Activated CD4-positive, alpha-beta T cell treated with anti-CD3 and anti-CD28 coated beads, Interleukin-2, amount 50 U/mL, for 24 hours (primary cell): ENCODE measurements at regions not wholly inside any gene's neighbourhood (a gene's known extent, or its start where the extent isn't known, plus 50 kb on each side); places are given as distances from the start of the nearest gene placed in this dataset.

ENCODE experiments used
- DNase-seq, 2 donors: peaks; one replicate each; pipeline ENCODE4 v3.0.0-alpha.2; 2020; ENCODE audit warnings: low read depth in 1 of 2, low spot score in 1 of 2

DNA sequence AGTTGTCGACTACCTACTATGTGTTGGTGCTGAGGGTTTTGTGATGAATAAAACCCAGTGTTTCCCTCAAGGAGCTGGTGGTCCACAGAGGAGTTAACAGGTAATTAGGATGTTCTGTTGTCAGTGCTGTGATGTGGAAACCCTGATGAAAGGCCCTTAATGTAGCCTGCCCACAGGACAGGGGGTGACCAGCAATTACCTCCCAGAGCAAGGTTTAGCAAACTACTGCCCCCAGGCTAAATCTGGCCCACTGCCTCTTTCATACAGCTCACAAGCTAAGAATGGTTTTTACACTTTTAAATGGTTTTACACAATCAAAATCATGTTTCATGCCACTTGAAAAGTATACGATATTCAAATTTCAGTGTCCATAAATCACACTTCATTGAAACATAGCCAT is 536.2 kb downstream of the MIAT start:
- no peak for DNase-seq

DNA sequence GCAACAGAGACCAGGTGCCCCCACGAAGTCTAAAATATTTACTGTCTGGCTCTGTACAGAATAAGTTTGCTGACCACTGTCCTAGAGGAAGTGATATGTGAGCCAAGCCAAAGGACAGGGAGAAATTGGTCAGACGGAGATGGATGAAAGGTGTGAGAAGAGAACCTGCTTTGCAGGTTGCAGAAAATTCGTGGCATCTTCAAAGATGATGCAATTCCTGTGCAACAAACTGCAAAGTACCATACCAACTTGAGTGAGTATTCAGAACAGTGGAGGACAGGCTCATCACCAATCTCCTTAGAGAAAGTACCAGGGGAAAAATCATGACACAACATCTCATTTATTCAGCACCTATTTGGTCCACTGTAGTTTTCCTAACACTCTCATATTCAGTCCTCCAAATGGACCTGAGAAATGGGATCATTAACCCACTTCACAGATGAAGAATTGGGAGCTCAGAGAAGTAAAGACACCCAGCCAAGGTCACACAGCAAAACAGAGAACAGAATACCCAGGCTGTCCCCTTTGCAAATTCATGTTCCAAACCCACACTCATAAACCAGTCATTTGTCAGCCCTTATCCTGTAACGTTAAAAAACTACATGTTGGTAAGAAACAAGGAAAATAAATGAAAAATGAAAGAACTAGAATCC is 536.8 kb downstream of the MIAT start:
- no peak for DNase-seq

DNA sequence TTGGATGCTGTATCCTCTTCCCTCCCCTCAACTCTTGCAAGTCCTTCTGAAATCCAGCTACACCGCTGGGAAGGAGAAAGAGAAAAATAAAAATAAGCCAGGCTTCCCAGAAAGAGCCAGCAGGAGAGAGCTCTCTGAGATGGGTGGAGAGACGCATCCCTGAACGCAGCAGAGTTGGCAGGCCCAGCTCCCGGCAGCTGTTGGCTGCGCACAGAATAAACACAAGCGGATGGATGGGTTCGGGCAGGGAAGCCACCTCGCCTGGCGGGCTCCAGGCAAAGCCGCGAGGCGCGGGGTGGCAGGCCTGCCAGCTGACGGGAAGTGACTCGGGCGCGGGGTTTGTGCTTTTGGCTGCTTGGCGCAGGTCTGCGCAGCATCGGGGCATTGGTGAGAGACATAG is 537.7 kb downstream of the MIAT start:
- no peak for DNase-seq

DNA sequence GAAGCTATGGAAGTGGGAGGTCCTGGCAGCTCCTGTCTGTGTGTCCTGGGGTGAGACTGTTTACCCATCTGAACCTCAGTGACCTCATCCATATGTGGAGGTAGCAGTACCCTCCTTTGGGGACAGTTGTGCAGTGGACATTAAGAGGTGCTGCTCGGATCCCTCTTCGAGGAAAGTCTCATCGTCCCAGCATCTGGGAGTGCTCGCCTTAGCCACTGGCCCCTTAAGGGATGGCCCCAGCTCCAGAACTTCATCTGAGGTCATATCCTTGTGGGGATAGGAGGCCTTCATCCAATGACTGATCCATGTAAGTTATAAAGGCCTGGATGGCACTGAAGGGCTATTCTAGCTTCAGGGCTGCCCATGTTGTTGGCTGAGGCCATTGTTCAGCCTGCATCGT is 538.1 kb downstream of the MIAT start:
- no peak for DNase-seq

DNA sequence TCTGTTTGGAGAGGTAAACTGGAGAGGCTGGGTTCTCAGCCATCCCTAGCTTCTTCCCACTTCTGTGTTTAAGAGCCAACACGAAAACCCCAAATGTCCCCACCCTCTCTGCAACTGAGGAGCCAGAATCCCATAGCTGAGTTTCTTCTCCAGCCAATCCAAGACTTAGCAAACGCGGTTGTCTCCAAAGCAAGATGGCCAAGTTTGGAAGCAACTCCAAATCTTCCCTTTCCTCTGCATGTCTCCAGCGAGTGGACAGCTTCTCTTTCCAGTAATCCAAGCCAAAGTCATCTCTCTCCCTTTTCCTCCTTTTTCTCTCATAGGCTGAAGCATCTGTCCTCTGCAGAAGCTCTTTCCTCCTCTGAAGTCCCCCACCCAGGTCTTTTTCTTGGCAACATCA is 539.2 kb downstream of the MIAT start:
- no peak for DNase-seq

DNA sequence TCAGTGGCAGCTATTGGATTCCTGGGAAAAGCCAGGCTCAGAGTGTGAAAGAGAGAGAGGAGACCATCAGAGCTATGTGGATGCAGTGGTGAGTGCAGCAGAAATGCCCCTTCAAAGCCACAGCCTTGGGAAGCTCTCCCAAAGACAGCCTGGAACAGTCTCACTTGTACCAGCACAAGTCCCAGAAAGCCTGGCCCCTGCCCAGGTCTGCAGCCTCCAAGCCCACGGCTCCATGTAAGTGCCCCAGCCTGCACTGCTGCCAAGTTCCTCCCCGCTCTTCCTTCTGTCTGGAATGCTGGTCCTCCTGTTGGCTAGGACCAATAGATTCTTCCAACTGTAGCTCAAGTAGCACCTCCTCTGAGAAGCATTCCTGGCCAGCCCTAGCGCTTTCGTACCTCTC is 539.7 kb downstream of the MIAT start:
- no peak for DNase-seq

DNA sequence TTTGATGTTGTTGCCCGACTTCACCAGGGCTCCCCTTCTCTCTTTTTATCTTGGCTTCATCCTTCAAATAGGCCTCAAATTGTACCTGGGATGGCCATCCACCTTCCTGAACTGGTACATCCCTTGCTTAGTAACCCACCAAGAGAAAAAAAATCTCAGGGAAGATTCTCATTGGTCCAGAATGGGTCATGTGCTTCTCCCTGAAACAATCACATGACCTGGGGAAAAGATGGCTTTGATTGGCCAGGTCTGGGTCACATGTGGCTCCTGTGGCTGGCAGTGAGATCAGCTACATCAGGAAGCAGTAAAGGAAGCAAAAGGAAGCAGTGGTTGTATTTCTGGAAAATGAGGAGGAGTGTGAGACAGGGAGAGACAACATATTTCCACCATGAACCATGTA is 540.2 kb downstream of the MIAT start:
- no peak for DNase-seq

DNA sequence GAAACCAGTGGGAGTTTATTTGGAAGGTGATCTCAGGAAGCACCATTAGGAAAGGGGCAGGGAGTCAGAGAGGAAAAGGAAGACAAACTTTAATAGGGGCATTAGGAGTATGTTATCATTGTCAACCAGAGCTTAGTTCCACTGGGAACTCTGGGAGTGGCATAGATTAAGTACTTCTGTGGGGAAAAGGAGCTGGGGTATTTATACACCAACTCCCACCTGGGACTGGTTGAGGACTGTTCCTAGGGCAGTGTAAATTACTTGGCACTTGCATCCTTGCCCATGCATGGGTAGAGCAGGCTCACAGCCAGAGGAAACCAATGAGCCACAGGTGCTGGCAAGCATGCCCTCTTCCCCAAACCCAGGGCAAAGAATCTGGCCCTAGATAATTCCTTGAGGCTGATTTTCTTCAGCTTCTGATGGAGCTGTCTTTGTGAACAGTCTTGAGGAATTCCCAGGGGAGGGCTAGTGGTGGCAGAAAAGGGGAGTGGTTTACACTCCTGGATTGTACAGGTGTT is 541.2 kb downstream of the MIAT start:
- DNase-seq = no peak

DNA sequence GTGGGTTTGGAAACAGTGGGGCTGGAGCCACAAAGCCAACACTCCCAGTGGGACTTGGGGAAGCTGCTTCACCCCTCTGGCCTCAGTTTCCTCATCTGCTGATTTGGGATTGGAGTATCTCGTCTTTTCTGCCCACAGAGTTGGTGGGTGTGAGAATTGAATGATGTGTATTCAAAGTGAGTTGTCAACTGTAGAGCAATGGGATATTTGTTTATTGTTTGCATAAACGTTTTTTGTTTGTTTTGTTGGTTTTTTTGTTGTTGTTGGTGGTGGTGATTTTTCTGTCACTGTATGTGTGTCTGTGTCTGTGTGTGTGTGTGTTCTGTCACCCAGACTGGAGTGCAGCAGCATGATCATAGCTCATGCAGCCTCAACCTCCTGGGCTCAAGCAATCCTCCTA is 542.0 kb downstream of the MIAT start:
- DNase-seq = no peak

DNA sequence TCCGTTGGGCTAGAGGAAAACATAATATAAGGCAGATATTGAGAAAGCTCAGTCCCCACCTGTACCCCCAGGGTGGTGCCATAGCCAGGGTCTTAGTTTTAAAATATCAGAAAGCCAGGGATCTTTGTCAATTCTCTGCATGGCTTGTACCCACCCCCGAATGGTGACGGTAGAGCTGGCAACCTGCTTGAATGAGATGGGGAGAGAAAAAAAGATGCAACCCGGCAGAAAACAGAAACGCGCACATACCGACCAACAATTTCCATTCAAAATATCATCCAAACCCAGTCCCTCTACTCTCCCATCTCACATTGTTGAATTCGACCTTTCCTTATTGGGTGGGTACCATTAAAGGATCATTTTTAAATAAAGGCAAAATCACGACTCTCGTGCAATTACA is 543.9 kb downstream of the MIAT start:
- DNase-seq = no peak

DNA sequence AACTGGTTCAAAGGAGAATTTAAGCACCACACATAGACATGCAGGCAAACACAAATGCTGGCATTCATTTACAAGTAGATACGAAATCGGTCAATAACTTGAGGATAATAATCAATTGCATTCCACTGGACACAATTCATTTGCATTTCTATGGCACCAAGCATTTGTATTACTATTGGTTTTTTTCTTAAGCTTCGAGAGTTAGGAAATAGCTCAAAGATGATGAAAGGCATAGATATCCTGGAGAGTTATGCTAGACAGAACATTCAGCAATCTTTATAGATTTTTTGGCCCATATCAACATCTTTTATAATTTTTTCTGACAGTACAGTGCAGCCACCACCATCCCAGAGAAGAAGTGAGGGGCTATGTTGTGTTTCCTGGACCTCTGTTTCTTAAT is 544.4 kb downstream of the MIAT start:
- no peak for DNase-seq

DNA sequence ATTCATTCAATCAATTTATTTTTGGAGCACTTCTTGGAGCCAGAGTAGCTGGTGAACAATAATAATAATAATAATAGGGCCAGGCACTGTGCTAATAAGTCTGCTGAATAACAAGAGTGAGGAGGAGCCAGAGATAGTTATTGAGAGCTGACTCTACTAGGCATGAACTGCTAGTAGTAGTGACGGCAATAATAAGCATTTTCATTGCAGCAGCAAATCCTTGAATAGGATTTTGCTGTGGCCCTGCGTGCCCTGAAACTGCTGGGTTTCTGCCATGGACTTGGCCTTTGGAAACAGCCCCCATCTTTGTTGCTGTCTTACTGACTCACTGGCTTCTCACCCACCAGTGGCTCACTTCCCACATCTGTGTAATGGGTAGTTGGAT is 545.9 kb downstream of the MIAT start:
- no peak for DNase-seq

DNA sequence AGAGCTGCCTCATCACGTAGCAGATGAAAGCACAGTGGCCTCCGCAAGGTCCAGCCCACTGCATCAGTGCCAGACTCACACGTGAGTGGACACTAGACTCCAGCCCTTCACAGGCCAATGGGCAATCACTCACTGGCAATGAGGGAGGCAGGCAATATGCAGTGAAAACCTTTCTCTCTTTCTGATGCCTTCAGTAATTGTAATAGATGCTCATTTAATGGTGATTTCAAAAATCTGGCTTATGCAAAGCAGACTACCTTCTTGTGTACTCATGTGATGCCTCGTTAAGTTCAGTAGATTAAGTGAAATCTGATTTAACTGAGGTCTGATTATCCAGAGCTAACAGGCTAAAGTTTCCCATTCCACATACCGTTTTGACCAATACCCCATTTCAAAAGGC is 546.9 kb downstream of the MIAT start:
- DNase-seq = no peak

DNA sequence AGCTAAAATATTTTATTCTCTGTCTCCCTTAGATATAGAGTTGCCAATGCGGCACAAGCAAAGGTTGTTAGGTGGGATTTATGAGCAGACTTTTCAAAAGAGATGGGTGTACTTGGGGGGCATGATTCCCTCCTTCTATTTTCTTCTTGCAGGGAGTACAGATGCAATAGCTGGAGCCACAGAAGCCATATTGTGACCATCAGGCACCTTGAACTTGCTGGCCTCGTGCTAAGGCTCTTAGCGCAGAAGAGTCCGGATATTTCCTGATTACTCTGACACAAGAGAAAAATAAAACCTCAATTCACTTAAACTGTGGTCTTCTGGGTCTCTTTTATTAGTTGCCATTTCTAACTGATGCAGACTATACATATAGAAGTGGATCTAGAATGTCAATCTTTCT is 547.4 kb downstream of the MIAT start:
- no peak for DNase-seq

DNA sequence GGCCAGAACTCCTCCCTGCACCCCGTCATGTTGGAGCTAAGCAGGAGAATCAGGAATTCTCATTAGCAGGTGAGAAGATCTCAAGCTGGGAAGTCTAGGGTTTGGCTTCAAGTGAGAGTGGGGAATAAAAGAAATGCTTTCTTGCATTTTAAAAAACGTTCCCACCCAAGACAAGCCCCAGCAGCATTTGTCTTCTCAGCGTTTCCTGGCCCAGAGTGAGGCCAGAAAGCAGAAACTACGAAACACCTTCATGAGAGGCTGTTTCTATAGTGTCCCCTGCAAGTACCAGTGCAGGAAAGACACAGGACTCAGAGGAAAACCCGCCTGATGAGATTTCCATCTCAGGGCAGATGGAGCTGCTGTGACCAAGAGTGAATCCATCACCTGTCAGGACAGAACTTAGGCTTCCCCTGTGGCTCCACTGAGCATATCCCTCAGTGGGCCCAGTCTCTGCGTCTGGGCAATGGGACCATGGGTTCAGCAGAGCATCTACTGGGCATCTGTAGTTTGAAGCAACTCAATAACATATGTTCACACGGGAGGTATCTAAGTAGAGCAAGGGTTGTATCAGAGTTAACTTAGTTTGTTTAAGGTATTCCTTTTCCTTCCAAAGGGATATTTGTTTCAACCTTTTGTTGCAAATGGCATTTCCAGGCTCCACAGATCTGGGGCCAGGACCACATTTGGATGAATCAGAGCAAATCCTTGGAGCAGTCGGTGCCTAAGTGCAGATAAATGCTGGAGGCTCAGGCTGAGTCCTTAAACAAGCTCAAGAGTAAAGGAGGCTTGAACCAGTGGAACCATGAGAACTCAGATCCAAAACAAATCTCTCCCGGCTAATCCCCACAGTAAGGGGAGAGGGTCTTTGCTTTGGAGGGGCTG is 548.3 kb downstream of the MIAT start:
- DNase-seq = no peak

DNA sequence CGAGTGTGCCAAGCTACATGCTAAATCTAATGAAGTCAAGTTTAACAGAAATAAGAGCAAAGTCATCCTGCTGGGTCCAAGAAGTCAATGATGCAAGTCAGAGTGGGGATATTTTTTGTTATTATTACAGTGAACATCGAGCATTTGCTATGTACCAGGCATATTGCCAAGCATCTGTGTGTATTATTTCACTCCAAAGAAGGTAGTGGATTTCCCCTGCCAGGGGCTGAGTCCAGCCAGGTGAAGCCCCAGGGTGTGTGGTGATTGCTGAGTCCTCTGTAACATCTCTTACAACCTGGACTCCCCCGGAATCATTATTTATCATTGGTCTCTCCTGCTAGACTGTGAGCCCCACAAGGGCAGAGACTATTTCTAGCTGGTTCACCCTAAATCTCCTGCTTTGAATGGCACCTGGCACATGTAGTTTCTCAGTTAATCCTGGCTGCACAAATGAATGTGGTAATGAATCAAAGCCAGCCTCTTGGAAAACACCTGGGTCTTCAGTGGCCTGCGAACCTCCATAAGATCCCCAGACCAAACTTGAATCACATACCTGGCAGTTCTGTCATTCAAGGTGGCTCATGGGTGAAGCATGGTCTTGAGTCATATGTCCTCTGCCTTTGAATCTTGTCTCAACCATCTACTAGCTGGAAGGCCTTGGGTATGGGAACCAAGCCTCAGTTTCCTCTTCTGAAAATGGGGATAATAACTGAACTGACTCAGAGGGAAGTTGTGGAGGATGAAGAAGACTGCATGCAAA is 549.2 kb downstream of the MIAT start:
- DNase-seq = no peak

DNA sequence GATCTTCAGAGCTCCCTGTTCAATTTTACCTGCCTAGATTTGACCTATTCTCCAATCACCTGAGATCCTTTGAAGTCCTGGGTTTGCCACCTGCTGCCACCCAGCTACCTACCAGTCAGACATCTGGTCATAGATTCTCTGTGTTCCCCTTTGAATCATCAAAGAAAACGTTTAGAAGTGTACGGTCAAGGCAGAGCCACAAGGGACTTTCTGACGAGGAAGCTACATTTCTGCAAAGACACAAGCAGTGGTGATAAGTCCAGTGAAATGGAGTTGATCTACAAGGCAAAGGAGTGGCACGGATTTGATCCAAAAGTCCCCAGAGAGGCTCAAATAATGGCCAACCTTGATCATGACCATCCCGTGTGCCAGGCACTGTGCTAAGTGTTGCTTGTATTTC is 549.9 kb downstream of the MIAT start:
- no peak for DNase-seq

DNA sequence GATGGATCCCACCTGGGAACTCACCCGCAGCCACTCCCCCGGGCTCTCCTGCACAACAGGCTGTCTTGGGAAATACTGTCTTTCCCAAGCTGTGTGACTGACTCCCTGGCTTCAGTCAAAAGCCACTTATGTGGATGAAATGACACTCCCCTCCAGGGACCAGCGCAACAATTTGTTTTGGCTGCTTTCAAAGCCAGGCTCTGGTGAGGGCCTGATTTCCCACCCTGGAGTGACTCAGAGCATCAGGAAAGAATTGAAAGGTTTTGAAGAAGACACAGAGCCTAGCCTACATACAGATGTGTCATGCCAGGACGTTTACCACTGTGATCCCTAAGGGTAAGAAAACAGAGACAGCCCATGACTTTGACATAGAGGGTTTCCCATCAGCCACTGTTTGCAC is 550.5 kb downstream of the MIAT start:
- DNase-seq = no peak

DNA sequence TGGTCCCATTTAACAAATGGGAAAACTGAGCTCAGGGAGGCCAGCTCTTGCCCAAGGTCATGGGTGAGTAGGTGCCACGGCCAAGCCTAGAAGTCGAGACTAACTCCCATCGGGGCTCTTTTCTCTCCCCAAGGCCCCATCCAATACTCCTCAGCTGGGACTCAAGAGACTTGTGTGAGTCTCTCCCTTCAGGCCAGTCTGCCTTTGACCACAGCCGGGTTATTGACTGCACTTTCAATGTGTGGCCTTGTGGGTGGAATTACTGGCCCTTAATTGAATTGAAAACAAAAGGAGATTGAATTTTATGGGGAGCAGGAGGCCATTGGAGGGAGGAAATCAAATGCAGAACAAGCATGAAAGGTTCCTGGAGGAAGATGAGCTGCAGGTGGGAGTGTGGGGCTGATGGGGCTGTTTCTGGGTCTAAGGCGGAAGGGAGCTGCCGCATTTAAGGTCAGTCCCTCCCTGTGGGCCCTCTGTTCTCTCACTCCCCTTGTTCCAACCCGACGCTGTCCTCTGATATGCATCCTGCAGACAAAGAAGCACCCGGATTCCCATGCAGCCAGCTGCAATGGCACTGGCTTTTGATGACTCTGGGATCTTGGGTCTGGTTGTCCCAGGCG is 552.8 kb downstream of the MIAT start:
- no peak for DNase-seq

DNA sequence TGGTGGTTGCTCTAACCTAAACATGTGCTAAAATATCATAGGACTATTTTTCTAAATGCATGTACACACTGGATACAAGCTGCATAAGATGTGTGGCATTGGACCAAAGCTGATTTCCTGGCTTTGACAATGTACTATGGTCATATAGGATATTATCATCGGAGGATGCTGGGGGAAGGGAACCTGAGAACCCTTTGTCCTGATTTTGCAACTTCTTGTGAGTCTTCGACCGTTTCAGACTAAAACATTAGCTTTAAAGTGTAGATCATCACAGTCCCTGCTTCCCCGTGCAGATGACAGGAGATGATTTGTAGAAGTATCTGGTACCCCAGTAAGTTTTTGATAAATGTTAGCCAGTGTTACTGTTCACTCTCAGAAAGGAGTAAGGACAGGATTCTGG is 554.7 kb downstream of the MIAT start:
- no peak for DNase-seq

DNA sequence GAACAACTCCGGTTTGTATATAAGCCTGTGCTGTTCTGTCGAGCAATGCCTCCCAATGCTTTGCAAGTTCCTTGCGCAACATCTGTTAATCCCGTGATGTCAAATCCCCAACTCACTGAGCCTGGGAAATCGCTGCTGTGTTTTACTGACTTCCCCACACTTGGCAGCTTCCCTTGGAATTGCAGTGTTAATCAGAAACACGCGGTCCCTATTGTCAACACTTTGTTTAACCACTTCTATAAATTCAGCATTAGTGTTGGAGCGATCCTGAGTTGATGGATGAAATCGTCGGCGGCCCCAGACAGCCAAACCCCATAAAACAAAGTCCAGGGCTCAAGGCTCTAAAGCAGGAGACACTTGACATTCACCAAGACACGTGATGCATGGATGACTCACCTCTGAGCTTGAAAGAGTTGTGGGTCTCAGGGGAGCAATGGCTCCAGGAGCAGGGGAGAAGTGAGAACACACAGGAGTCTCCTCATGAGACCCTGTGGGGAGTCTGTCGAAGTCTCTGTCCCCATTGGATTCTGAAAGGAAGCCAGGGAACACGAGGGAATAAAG is 555.3 kb downstream of the MIAT start:
- DNase-seq = no peak
